GM04503 (cell line): ENCODE measurements at regions not wholly inside any gene's neighbourhood (a gene's known extent, or its start where the extent isn't known, plus 50 kb on each side); places are given as distances from the start of the nearest gene placed in this dataset.

Source experiments
- DNase-seq: peaks from one replicate; pipeline ENCODE4 v3.0.0-alpha.2; 2012; ENCODE audit warnings: low read depth

- DNase-seq: no peak
Measured at GRCh38 chr16:51592001-51592501, 441.0 kb upstream of the SALL1 start.

GRCh38 chr16:51591480-51591879, 440.4 kb upstream of the SALL1 start:
- no peak for DNase-seq

GRCh38 chr16:51579652-51580360, 428.7 kb upstream of the SALL1 start:
- no peak for DNase-seq

GRCh38 chr16:51577621-51578303, 426.7 kb upstream of the SALL1 start:
- DNase-seq: no peak

- no peak for DNase-seq
Measured at GRCh38 chr16:51576498-51577195, 425.6 kb upstream of the SALL1 start.

- DNase-seq: no peak
Measured at GRCh38 chr16:51573191-51573590, 422.1 kb upstream of the SALL1 start.

- no peak for DNase-seq
Measured at GRCh38 chr16:51569203-51569931, 418.3 kb upstream of the SALL1 start.

GRCh38 chr16:51567911-51568310, 416.8 kb upstream of the SALL1 start:
- no peak for DNase-seq

- no peak for DNase-seq
Measured at GRCh38 chr16:51565184-51565583, 414.1 kb upstream of the SALL1 start.

GRCh38 chr16:51562891-51563290, 411.8 kb upstream of the SALL1 start:
- DNase-seq: no peak

GRCh38 chr16:51559901-51560300, 408.8 kb upstream of the SALL1 start:
- DNase-seq: no peak

GRCh38 chr16:51557670-51558069, 406.6 kb upstream of the SALL1 start:
- DNase-seq: no peak

- peak; percentile 68 for DNase-seq
Measured at GRCh38 chr16:51556694-51557340, 405.7 kb upstream of the SALL1 start.

- no peak for DNase-seq
Measured at GRCh38 chr16:51553910-51554309, 402.8 kb upstream of the SALL1 start.

GRCh38 chr16:51553314-51553713, 402.2 kb upstream of the SALL1 start:
- no peak for DNase-seq

GRCh38 chr16:51550800-51551347, 399.8 kb upstream of the SALL1 start:
- no peak for DNase-seq

GRCh38 chr16:51549836-51550235, 398.8 kb upstream of the SALL1 start:
- DNase-seq: no peak

- no peak for DNase-seq
Measured at GRCh38 chr16:51545951-51546350, 394.9 kb upstream of the SALL1 start.

- DNase-seq: no peak
Measured at GRCh38 chr16:51544851-51545467, 393.9 kb upstream of the SALL1 start.

- DNase-seq: no peak
Measured at GRCh38 chr16:51543971-51544370, 392.9 kb upstream of the SALL1 start.
